K562 (cell line): ENCODE measurements at regions not wholly inside any gene's neighbourhood (a gene's known extent, or its start where the extent isn't known, plus 50 kb on each side); places are given as distances from the start of the nearest gene placed in this dataset.

Source experiments
- ATAC-seq: fragments of 200-7000 bp; cut with Tn5 transposase; 3 replicates; pipeline ENCODE4 v1.9.1; 2020; ENCODE audit warnings: moderate library complexity
- BruUV-seq: library from RNA; stranded (reverse); fragments of 400-500 nt; replicated peaks from 2 replicates; lab custom pipeline; 2021; lab: Mats Ljungman, UMichigan
- CTCF ChIA-PET: fragments of 300-600 bp; formaldehyde crosslinking; extraction: SDS; loops from one replicate; lab custom pipeline; 2021; ENCODE audit warnings: low intra/inter-chr PET ratio; lab: Yijun Ruan, JAX
- POLR2A ChIA-PET: fragments of 300-600, 350-650 bp; sonication (Branson Sonifier 250); formaldehyde crosslinking; extraction: SDS; loops from one replicate; lab custom pipeline; 2021; ENCODE audit warnings: antibody characterized with exemption, inconsistent platforms; lab: Yijun Ruan, JAX
- DNase-seq, 4 experiments: peaks; one replicate each; pipeline versions ENCODE4 v3.0.0 to v3.0.0-alpha.2; 2011 to 2018; ENCODE audit warnings: low spot score in 3 of 4, mixed read lengths in 3 of 4; ENCODE audit errors: extremely low read depth in 1 of 4
- FAIRE-seq: peaks from 2 replicates; lab custom pipeline; 2011; peaks lifted over from hg19 to GRCh38; lab: Jason Lieb, UNC
- H2AFZ ChIP-seq: 2 replicates; pipeline ENCODE4 v1.6.0; 2011; ENCODE audit warnings: low read depth, low read length, control low read depth, inconsistent platforms
- H3K27ac ChIP-seq: fragments of 200-600 bp; 3 replicates; pipeline ENCODE4 v1.8.0; 2011; ENCODE audit warnings: low read depth, mild to moderate bottlenecking, control low read depth, inconsistent platforms, low read length, moderate library complexity, mixed read lengths; ENCODE audit errors: extremely low read depth
- H3K27me3 ChIP-seq, 2 experiments: fragments of 300-600 bp in 1 of 2; 2 replicates in 1 of 2; 3 replicates in 1 of 2; pipeline versions ENCODE4 v1.6.0 to v1.8.0; 2011; ENCODE audit warnings: inconsistent platforms in 2 of 2, low read length in 2 of 2, mild to moderate bottlenecking in 1 of 2, mixed read lengths in 1 of 2, moderate library complexity in 1 of 2; ENCODE audit not compliant: control insufficient read depth in 2 of 2, insufficient read depth in 2 of 2
- H3K36me3 ChIP-seq: fragments of 300-600 bp; 3 replicates; pipeline ENCODE4 v1.8.0; 2011; ENCODE audit warnings: mild to moderate bottlenecking, low read length, inconsistent platforms; ENCODE audit not compliant: control insufficient read depth, insufficient read depth
- H3K4me1 ChIP-seq, 2 experiments: fragments of 200-600 bp in 1 of 2; replicated peaks in 1 of 2; 2 replicates in 1 of 2; 3 replicates in 1 of 2; pipeline versions ENCODE4 v1.5.1 to v1.8.0; 2011; ENCODE audit warnings: inconsistent platforms in 2 of 2, low read length in 2 of 2, mild to moderate bottlenecking in 1 of 2, mixed read lengths in 1 of 2, moderate library complexity in 1 of 2; ENCODE audit not compliant: control insufficient read depth in 2 of 2, insufficient read depth in 2 of 2
- H3K4me2 ChIP-seq: 2 replicates; pipeline ENCODE4 v1.6.1; 2011; ENCODE audit warnings: low read length, control low read depth, inconsistent platforms, mixed read lengths; ENCODE audit not compliant: insufficient read depth
- H3K4me3 ChIP-seq: fragments of 200-600 bp; sonication (generic), shearing (Covaris generic); 2 replicates; pipeline ENCODE4 v1.5.1; 2016; ENCODE audit warnings: control low read depth, inconsistent platforms
- H3K79me2 ChIP-seq: fragments of 200-600 bp; 3 replicates; pipeline ENCODE4 v1.8.0; 2011; ENCODE audit warnings: low read length, inconsistent platforms; ENCODE audit not compliant: control insufficient read depth, insufficient read depth
- H3K9ac ChIP-seq, 2 experiments: 2 replicates each; pipeline versions ENCODE4 v1.6.0 to v1.6.1; 2011; ENCODE audit warnings: low read depth in 2 of 2, low read length in 2 of 2, control low read depth in 1 of 2, inconsistent platforms in 1 of 2, mild to moderate bottlenecking in 1 of 2, mixed read lengths in 1 of 2; ENCODE audit not compliant: insufficient read depth in 1 of 2
- H3K9me1 ChIP-seq: one replicate; pipeline ENCODE4 v1.6.0; 2011; ENCODE audit warnings: inconsistent platforms, mild to moderate bottlenecking, low read length, moderate library complexity; ENCODE audit not compliant: control insufficient read depth, insufficient read depth
- H3K9me3 ChIP-seq: replicated peaks from 2 replicates; pipeline ENCODE4 v1.5.1; 2011; ENCODE audit warnings: low read depth, low read length, inconsistent platforms; ENCODE audit not compliant: control insufficient read depth, insufficient read depth
- H4K20me1 ChIP-seq: replicated peaks from 2 replicates; pipeline ENCODE4 v1.6.1; 2011; ENCODE audit warnings: low read length, inconsistent platforms, mixed read lengths; ENCODE audit not compliant: control insufficient read depth, insufficient read depth
- COPS2 ChIP-seq: fragments of 450-650 bp; conservative IDR thresholded peaks from 2 replicates; pipeline ENCODE4 v1.6.1; 2016; ENCODE audit warnings: mild to moderate bottlenecking, moderate library complexity
- GTF2E2 ChIP-seq: fragments of 200-800 bp; sonication (Bioruptor generic); IDR thresholded peaks from 2 replicates; pipeline ENCODE4 v1.6.1; 2016; ENCODE audit warnings: missing genetic modification characterization, missing compliant biosample characterization
- NFE2 ChIP-seq: IDR thresholded peaks from 2 replicates; pipeline ENCODE4 v1.6.1; 2014; ENCODE audit warnings: antibody characterized with exemption, low read depth
- NR3C1 ChIP-seq: sonication (generic); formaldehyde crosslinking; IDR thresholded peaks from 2 replicates; pipeline ENCODE4 v1.8.1; 2022; ENCODE audit warnings: missing genetic modification reagents
- PCBP1 ChIP-seq: fragments of 200-400 bp; formaldehyde crosslinking; IDR thresholded peaks from 2 replicates; pipeline ENCODE4 v1.6.1; 2018; ENCODE audit warnings: mild to moderate bottlenecking, low read depth, low read length; ENCODE audit not compliant: poor library complexity, severe bottlenecking
- POLR3G ChIP-seq: IDR thresholded peaks from 2 replicates; pipeline ENCODE4 v1.6.1; 2011; ENCODE audit not compliant: insufficient read length, insufficient replicate concordance; ENCODE audit errors: extremely low read depth
- RFX1 ChIP-seq: fragments of 450-650 bp; IDR thresholded peaks from 2 replicates; pipeline ENCODE4 v1.6.1; 2016; ENCODE audit warnings: mild to moderate bottlenecking, moderate library complexity
- WGBS: fragments of 100-300 bp; shearing (Covaris generic); methylation state at CpG from one replicate; pipeline ENCODE4 v1.1.6; 2016; ENCODE audit warnings: low coverage, mixed read lengths; ENCODE audit not compliant: insufficient coverage; ENCODE audit errors: missing lambda C conversion rate; 5-methylcytosine and 5-hydroxymethylcytosine counted together
- in situ Hi-C: fragments of 300-500 bp; cut with MboI; formaldehyde crosslinking; loops from 4 replicates; pipeline ENCODE4 v1.15.0; 2018; ENCODE audit warnings: inconsistent platforms, mixed read lengths
- intact Hi-C: fragments of 100-400 bp; cut with micrococcal nuclease; formaldehyde crosslinking; loops from 2 replicates; pipeline ENCODE4 v1.14.2; 2022
- TF ChIP-seq, protein P1 (sequence below), 2 experiments: fragments of 450-650 bp in 1 of 2; sonication (generic) in 1 of 2; formaldehyde crosslinking in 1 of 2; IDR thresholded peaks in 1 of 2; conservative IDR thresholded peaks in 1 of 2; 2 replicates each; pipeline versions ENCODE4 v1.6.1 to v1.8.1; 2016 to 2023; ENCODE audit warnings: mild to moderate bottlenecking in 2 of 2, moderate library complexity in 2 of 2, inconsistent platforms in 1 of 2, missing genetic modification reagents in 1 of 2
- TF ChIP-seq, protein P2 (sequence below): IDR thresholded peaks from 2 replicates; pipeline ENCODE4 v1.6.1; 2016; ENCODE audit warnings: missing genetic modification characterization, missing compliant biosample characterization
- TF ChIP-seq, protein P3 (sequence below), 2 experiments: IDR thresholded peaks in 1 of 2; conservative IDR thresholded peaks in 1 of 2; 2 replicates each; pipeline ENCODE4 v1.6.1; 2016; ENCODE audit warnings: low read depth in 2 of 2, mild to moderate bottlenecking in 1 of 2, missing compliant biosample characterization in 1 of 2, missing genetic modification characterization in 1 of 2, moderate library complexity in 1 of 2

DNA sequence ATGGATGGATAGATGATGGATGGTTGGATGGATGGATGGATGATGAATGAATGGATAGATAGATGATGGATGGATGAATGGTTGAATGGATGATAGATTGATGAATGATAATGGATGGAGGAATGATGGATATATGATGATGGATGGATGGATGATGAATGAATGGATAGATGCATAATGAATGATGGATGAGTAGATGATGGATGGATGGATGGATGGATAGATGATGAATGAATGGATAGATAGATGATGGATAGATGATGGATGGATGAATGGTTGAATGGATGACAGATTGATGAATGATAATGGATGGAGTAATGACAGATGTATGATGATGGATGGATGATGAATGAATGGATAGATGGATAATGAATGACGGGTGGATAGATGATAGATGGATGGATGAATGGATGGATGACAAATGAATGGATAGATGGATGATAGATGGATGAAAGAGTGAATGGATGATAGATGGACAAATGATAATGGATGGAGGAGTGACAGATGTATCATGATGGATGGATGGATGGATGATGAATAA, 1466.5 kb downstream of the BRD1 start:
- Histone ChIP-seq H3K79me2 (no peaks in the 10 kb centered on the region), H3K27me3 (no peaks in the 10 kb centered on the region; a peak in 1 of 5 replicates), H3K4me1 (no peaks in the 10 kb centered on the region), H3K4me2 (no peak overlapping the region), H2AFZ (no peak overlapping the region), H3K27ac (no peak overlapping the region), H3K9me1 (no peaks in the 10 kb centered on the region), H3K36me3 (no peaks in the 10 kb centered on the region), H4K20me1 (no peaks in the 10 kb centered on the region), H3K9me3 (no peaks in the 10 kb centered on the region), H3K4me3 (no peak overlapping the region), H3K9ac (no peak overlapping the region)
- in situ Hi-C loops (no loop called here), intact Hi-C loops (no loop called here)
- DNase-seq = no peak
- POLR2A ChIA-PET = no interaction called here
- CTCF ChIA-PET = no interaction called here
- 0% methylated on average over 1 of the region's 1 CpG for WGBS
- TF ChIP-seq NFE2 (no peak), POLR3G (no peak), COPS2 (no peak), RFX1 (no peak), PCBP1 (no peak), GTF2E2 (no peak), NR3C1 (CRISPR knock-in tag) (no peak)
- TF ChIP-seq, protein P1, sequence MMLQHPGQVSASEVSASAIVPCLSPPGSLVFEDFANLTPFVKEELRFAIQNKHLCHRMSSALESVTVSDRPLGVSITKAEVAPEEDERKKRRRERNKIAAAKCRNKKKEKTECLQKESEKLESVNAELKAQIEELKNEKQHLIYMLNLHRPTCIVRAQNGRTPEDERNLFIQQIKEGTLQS (IDR thresholded peaks at IDR 0.05) = no peak
- TF ChIP-seq, protein P1 (CRISPR knock-in tag; conservative IDR thresholded peaks at IDR 0.05) = no peak
- TF ChIP-seq, protein P2, sequence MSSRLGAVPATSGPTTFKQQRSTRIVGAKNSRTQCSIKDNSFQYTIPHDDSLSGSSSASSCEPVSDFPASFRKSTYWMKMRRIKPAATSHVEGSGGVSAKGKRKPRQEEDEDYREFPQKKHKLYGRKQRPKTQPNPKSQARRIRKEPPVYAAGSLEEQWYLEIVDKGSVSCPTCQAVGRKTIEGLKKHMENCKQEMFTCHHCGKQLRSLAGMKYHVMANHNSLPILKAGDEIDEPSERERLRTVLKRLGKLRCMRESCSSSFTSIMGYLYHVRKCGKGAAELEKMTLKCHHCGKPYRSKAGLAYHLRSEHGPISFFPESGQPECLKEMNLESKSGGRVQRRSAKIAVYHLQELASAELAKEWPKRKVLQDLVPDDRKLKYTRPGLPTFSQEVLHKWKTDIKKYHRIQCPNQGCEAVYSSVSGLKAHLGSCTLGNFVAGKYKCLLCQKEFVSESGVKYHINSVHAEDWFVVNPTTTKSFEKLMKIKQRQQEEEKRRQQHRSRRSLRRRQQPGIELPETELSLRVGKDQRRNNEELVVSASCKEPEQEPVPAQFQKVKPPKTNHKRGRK (tag) = no peak
- TF ChIP-seq, protein P3, sequence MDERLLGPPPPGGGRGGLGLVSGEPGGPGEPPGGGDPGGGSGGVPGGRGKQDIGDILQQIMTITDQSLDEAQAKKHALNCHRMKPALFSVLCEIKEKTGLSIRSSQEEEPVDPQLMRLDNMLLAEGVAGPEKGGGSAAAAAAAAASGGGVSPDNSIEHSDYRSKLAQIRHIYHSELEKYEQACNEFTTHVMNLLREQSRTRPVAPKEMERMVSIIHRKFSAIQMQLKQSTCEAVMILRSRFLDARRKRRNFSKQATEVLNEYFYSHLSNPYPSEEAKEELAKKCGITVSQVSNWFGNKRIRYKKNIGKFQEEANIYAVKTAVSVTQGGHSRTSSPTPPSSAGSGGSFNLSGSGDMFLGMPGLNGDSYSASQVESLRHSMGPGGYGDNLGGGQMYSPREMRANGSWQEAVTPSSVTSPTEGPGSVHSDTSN (CRISPR knock-in tag; IDR thresholded peaks at IDR 0.05; ENCODE audit: low read depth) = no peak
- TF ChIP-seq, protein P3 (tag; conservative IDR thresholded peaks at IDR 0.05; ENCODE audit: low read depth) = no peak; the same call in 1 of the 2 replicates
- ATAC-seq = no peak
- FAIRE-seq = no peak
- BruUV-seq = no TSS peak
